ENCODE measurements at regions not wholly inside any gene's neighbourhood (a gene's known extent, or its start where the extent isn't known, plus 50 kb on each side); places are given as distances from the start of the nearest gene placed in this dataset.

- peaks cover 0 to 42% (median 0%) of the 10 kb centered on the region in 11 donors for H3K9me3 ChIP-seq
- 82 to 88% methylated on average over 8 of the region's 8 CpGs for WGBS, 2 donors
- TF ChIP-seq, protein P1, sequence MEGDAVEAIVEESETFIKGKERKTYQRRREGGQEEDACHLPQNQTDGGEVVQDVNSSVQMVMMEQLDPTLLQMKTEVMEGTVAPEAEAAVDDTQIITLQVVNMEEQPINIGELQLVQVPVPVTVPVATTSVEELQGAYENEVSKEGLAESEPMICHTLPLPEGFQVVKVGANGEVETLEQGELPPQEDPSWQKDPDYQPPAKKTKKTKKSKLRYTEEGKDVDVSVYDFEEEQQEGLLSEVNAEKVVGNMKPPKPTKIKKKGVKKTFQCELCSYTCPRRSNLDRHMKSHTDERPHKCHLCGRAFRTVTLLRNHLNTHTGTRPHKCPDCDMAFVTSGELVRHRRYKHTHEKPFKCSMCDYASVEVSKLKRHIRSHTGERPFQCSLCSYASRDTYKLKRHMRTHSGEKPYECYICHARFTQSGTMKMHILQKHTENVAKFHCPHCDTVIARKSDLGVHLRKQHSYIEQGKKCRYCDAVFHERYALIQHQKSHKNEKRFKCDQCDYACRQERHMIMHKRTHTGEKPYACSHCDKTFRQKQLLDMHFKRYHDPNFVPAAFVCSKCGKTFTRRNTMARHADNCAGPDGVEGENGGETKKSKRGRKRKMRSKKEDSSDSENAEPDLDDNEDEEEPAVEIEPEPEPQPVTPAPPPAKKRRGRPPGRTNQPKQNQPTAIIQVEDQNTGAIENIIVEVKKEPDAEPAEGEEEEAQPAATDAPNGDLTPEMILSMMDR (IDR thresholded peaks at IDR 0.05), result no peak
These were observed 471.5 kb upstream of the CADM2 start for GRCh38 chr3:84487296-84487695.

GRCh38 chr3:84504761-84505160 lies 454.0 kb upstream of the CADM2 start:
- no peaks in the 10 kb centered on the region for H3K36me3 ChIP-seq

More at GRCh38 chr3:84487296-84487695, 471.5 kb upstream of the CADM2 start:
- DNase-seq, result no peak
- H3K36me3 ChIP-seq, result no peaks in the 10 kb centered on the region
- no peak overlapping the region for H3K27ac ChIP-seq
- intact Hi-C loops (cut with DNase I), result no loop called here
- H3K4me1 ChIP-seq, result no peaks in the 10 kb centered on the region
- H3K27me3 ChIP-seq, result no peaks in the 10 kb centered on the region
- no peak overlapping the region for H3K4me3 ChIP-seq
- no peak for ATAC-seq

DNA sequence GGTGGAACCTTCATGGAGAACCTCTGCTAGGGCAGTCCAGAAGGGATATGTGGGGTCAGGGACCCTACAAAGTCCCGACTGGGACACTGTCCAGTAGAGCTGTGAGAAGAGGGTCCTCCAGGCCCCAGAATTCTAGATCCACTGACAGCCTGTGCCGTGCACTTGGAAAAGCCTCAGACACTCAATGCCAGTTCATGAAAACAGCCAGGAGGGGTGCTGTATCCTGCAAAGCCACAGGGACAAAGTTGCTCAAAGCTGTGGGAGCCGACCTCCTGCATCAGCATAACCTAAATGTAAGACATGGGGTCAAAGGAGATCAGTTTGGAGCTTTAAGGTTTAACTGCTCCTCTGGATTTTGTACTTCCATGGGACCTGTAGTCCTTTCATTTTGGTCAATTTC lies 448.8 kb upstream of the CADM2 start:
- peaks cover 0 to 31% (median 9%) of the 10 kb centered on the region in 11 donors for H3K9me3 ChIP-seq
- TF ChIP-seq, protein P1 (IDR thresholded peaks at IDR 0.05), result no peak
- no peak overlapping the region for H3K27ac ChIP-seq
- no peak for DNase-seq
- 69 to 72% methylated on average over 3 of the region's 3 CpGs for WGBS, 2 donors
- no peaks in the 10 kb centered on the region for H3K36me3 ChIP-seq
- intact Hi-C loops (cut with DNase I), result no loop called here
- H3K4me1 ChIP-seq, result no peaks in the 10 kb centered on the region
- no peak overlapping the region for H3K4me3 ChIP-seq
- no peaks in the 10 kb centered on the region for H3K27me3 ChIP-seq
- ATAC-seq, result no peak

More at GRCh38 chr3:84504761-84505160, 454.0 kb upstream of the CADM2 start:
- no peak overlapping the region for H3K27ac ChIP-seq
- H3K4me3 ChIP-seq, result no peak overlapping the region
- TF ChIP-seq, protein P1 (IDR thresholded peaks at IDR 0.05), result no peak
- peaks cover 0 to 8% (median 0%) of the 10 kb centered on the region in 11 donors for H3K9me3 ChIP-seq
- H3K27me3 ChIP-seq, result no peaks in the 10 kb centered on the region
- intact Hi-C loops (cut with DNase I), result no loop called here
- no peaks in the 10 kb centered on the region for H3K4me1 ChIP-seq
- 71 to 72% methylated on average over 1 of the region's 1 CpG for WGBS, 2 donors
- ATAC-seq, result no peak
- no peak for DNase-seq

DNA sequence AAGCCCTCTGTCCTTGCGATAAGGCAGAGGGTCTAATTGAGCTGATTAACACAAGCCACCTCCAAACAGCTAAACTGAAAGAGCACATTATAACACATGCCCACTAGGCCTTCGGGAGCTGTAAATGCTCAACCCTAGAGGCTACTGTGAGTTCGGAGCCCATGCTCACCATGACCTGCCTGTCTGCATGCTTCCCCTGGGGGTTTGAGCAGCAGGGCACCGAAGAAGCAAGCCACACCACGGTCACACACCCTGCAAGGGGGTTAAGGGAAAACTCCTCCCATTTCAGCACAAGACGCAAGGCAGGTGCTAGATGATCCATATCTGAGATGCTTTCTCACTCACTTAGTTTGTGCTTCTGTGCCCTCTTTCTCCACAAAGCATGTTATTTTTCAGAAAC lies 435.9 kb upstream of the CADM2 start:
- H3K36me3 ChIP-seq, result no peaks in the 10 kb centered on the region
- H3K27me3 ChIP-seq, result no peaks in the 10 kb centered on the region
- no peaks in the 10 kb centered on the region for H3K4me1 ChIP-seq
- intact Hi-C loops (cut with DNase I), result no loop called here
- ATAC-seq (no peak), DNase-seq (no peak)
- WGBS, 2 donors, result 72 to 89% methylated on average over 6 of the region's 6 CpGs
- TF ChIP-seq, protein P1 (IDR thresholded peaks at IDR 0.05), result no peak
- H3K9me3 ChIP-seq, result peaks cover 0 to 33% (median 0%) of the 10 kb centered on the region in 11 donors
- H3K27ac ChIP-seq, result no peak overlapping the region
- no peak overlapping the region for H3K4me3 ChIP-seq
